Stimulated activated naive CD8-positive, alpha-beta T cell treated with anti-CD3 and anti-CD28 coated beads, Interleukin-15, Interleukin-2, amounts not matched to agents 100 ng/mL and 50 ng/mL, for 24 hours (primary cell): ENCODE measurements at regions not wholly inside any gene's neighbourhood (a gene's known extent, or its start where the extent isn't known, plus 50 kb on each side); places are given as distances from the start of the nearest gene placed in this dataset.
A peak's percentile ranks its signal among the peaks of the same experiment; 100 is the strongest.

Experiments used
- H3K27ac Mint-ChIP-seq: one replicate; pipeline ENCODE4 v1.8.0; 2021; ENCODE audit warnings: mild to moderate bottlenecking, mixed read lengths
- H3K27me3 Mint-ChIP-seq: one replicate; pipeline ENCODE4 v1.8.0; 2021; ENCODE audit warnings: mixed read lengths
- H3K36me3 Mint-ChIP-seq: one replicate; pipeline ENCODE4 v1.8.0; 2021; ENCODE audit warnings: low read depth, mixed read lengths
- H3K4me1 Mint-ChIP-seq: one replicate; pipeline ENCODE4 v1.8.0; 2021; ENCODE audit warnings: low read depth, mixed read lengths
- H3K4me3 Mint-ChIP-seq: one replicate; pipeline ENCODE4 v1.8.0; 2021; ENCODE audit warnings: mild to moderate bottlenecking, mixed read lengths
- H3K9me3 Mint-ChIP-seq: one replicate; pipeline ENCODE4 v1.8.0; 2021; ENCODE audit warnings: mixed read lengths

GRCh38 chr10:63021225-63021624, 111.9 kb upstream of the NRBF2 start:
- Mint-ChIP-seq H3K4me3 (no peak overlapping the region), H3K27me3 (peaks cover 40% of the 10 kb centered on the region), H3K27ac (no peak overlapping the region), H3K9me3 (no peaks in the 10 kb centered on the region), H3K4me1 (no peaks in the 10 kb centered on the region), H3K36me3 (no peaks in the 10 kb centered on the region)

DNA sequence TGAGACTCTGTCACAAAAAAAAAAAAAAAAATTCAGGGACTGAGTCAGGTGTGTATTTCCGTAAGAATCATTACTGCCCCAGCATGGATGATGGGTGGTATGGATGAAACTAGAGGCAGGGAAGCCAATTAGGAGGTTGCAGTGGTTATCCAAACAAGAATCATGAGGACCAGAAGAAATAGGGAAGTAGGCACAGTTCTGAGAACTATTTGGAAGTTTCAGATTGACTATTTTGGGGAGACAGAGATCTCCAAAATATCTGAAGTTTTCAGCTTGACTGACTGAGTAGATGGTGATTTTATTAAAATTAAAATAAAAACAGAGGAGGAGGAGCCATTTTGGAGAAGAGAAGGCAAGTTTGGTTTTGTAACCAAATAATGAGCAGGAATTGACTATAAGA, 119.4 kb upstream of the NRBF2 start:
- Mint-ChIP-seq H3K27me3 (peaks cover 55% of the 10 kb centered on the region), H3K27ac (no peak overlapping the region), H3K4me3 (no peak overlapping the region), H3K36me3 (no peaks in the 10 kb centered on the region), H3K9me3 (no peaks in the 10 kb centered on the region), H3K4me1 (no peaks in the 10 kb centered on the region)

- Mint-ChIP-seq H3K4me1 (no peaks in the 10 kb centered on the region), H3K27me3 (peaks cover 47% of the 10 kb centered on the region), H3K27ac (no peak overlapping the region), H3K36me3 (no peaks in the 10 kb centered on the region), H3K9me3 (no peaks in the 10 kb centered on the region), H3K4me3 (no peak overlapping the region)
Measured at GRCh38 chr10:63012623-63013022, 120.5 kb upstream of the NRBF2 start.

DNA sequence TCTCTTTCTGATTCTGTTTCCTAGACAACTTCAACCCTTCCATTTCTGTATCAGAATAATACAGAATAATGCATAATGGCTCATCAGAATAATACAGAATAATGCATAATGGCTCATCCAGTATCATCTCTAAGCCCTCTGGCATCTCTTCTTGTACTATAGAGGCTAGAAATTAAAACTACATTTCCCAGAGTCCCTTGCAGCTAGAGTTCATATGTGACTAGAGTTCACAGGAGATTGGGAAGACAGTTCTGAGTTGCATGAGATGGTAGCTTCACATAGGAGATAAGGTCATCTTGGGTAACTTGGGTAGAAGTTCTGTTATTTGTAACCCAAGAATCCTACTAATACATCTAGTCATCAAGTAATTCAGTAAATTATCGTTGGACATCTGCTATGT, 122.9 kb upstream of the NRBF2 start:
- Mint-ChIP-seq H3K4me1 (peaks cover 9% of the 10 kb centered on the region), H3K36me3 (no peaks in the 10 kb centered on the region), H3K4me3 (no peak overlapping the region), H3K27me3 (peaks cover 44% of the 10 kb centered on the region), H3K27ac (no peak overlapping the region), H3K9me3 (no peaks in the 10 kb centered on the region)

DNA sequence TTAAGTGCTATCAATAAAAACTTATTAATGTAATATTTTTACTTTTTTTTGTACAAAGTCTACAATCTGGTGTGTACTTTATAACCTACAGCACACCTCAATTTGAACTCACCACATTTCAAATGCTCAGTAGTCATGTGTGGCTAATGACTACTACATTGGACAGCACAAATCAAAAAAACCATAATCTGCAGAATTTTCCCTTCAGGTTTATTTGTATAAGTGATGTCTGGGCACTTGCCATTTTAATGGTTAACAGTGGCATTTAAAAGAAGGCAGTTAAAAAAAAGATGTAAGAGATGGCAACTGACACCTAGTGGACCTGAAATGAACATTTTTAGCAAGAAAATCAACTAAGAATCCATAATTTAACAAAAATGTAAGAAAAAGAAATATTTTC, 124.6 kb upstream of the NRBF2 start:
- H3K27me3 Mint-ChIP-seq, result peaks cover 47% of the 10 kb centered on the region
- peaks cover 16% of the 10 kb centered on the region for H3K4me1 Mint-ChIP-seq
- no peak overlapping the region for H3K27ac Mint-ChIP-seq
- H3K36me3 Mint-ChIP-seq, result no peaks in the 10 kb centered on the region
- H3K4me3 Mint-ChIP-seq, result no peak overlapping the region
- H3K9me3 Mint-ChIP-seq, result no peaks in the 10 kb centered on the region

- no peak overlapping the region for H3K4me3 Mint-ChIP-seq
- no peaks in the 10 kb centered on the region for H3K9me3 Mint-ChIP-seq
Measured at GRCh38 chr10:63007112-63007511, 126.0 kb upstream of the NRBF2 start.

GRCh38 chr10:63005246-63005645, 127.9 kb upstream of the NRBF2 start:
- Mint-ChIP-seq H3K4me1 (peaks cover 16% of the 10 kb centered on the region), H3K27ac (no peak overlapping the region), H3K27me3 (peaks cover 54% of the 10 kb centered on the region), H3K9me3 (no peaks in the 10 kb centered on the region), H3K4me3 (no peak overlapping the region), H3K36me3 (no peaks in the 10 kb centered on the region)

More at GRCh38 chr10:63007112-63007511, 126.0 kb upstream of the NRBF2 start:
- Mint-ChIP-seq H3K4me1 (peaks cover 16% of the 10 kb centered on the region), H3K36me3 (no peaks in the 10 kb centered on the region), H3K27ac (no peak overlapping the region), H3K27me3 (peaks cover 42% of the 10 kb centered on the region)

- H3K27ac Mint-ChIP-seq, result no peak overlapping the region
- peaks cover 50% of the 10 kb centered on the region for H3K27me3 Mint-ChIP-seq
Measured at GRCh38 chr10:63003816-63004453, 129.2 kb upstream of the NRBF2 start.

DNA sequence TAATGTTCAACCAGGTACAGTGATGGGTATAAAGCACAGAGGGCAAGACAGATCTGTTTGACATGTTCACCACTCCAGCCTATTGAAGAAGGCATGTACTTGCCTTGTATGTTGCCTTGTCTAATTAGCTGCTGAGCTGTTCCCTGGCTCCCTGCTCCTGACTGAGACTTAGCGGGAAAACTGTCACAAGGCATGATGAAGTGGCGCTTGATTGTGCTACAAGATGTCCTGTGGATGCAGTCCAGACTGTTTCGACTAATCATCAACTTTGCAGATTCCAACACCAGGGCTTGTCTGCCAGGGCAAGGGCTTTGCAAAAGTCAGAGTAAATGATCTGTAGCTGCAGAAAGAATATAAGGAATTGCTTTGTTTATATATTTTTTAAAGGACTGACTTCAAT, 136.2 kb upstream of the NRBF2 start:
- peaks cover 44% of the 10 kb centered on the region for H3K4me1 Mint-ChIP-seq

More at GRCh38 chr10:63003816-63004453, 129.2 kb upstream of the NRBF2 start:
- Mint-ChIP-seq H3K4me3 (no peak overlapping the region), H3K4me1 (peaks cover 16% of the 10 kb centered on the region), H3K9me3 (no peaks in the 10 kb centered on the region), H3K36me3 (no peaks in the 10 kb centered on the region)

GRCh38 chr10:62996516-62996915, 136.6 kb upstream of the NRBF2 start:
- peak overlapping the region; percentile 65 for H3K27ac Mint-ChIP-seq
- H3K27me3 Mint-ChIP-seq, result peaks cover 30% of the 10 kb centered on the region
- no peaks in the 10 kb centered on the region for H3K36me3 Mint-ChIP-seq
- peaks cover 48% of the 10 kb centered on the region for H3K4me1 Mint-ChIP-seq
- no peak overlapping the region for H3K4me3 Mint-ChIP-seq
- no peaks in the 10 kb centered on the region for H3K9me3 Mint-ChIP-seq

More for the DNA sequence above, 136.2 kb upstream of the NRBF2 start:
- Mint-ChIP-seq H3K9me3 (no peaks in the 10 kb centered on the region), H3K36me3 (no peaks in the 10 kb centered on the region), H3K4me3 (no peak overlapping the region), H3K27ac (no peak overlapping the region), H3K27me3 (peaks cover 34% of the 10 kb centered on the region)

DNA sequence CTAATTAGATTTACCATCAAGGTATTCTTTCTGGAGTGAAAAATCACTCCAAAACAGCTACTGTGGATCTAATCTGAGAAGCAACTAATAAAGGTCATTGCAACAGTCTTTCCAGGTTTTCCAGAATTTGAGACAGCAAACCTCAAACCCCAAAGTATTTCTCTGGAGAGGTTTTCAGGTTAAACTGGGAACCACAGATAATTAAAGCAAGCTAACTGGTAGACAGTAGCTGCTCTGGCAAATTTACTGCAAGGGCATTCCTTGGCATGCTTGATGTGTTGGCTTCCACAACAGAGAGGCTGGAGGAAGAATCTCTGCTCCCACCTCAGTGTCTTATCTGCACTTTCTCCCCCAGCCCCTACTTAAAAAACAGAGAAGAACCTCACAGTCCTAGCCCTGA, 140.0 kb upstream of the NRBF2 start:
- H3K4me3 Mint-ChIP-seq, result peak overlapping the region; percentile 26
- H3K27ac Mint-ChIP-seq, result peak overlapping the region; percentile 31
- H3K27me3 Mint-ChIP-seq, result peaks cover 10% of the 10 kb centered on the region
- H3K36me3 Mint-ChIP-seq, result no peaks in the 10 kb centered on the region
- H3K4me1 Mint-ChIP-seq, result peaks cover 65% of the 10 kb centered on the region
- no peaks in the 10 kb centered on the region for H3K9me3 Mint-ChIP-seq

DNA sequence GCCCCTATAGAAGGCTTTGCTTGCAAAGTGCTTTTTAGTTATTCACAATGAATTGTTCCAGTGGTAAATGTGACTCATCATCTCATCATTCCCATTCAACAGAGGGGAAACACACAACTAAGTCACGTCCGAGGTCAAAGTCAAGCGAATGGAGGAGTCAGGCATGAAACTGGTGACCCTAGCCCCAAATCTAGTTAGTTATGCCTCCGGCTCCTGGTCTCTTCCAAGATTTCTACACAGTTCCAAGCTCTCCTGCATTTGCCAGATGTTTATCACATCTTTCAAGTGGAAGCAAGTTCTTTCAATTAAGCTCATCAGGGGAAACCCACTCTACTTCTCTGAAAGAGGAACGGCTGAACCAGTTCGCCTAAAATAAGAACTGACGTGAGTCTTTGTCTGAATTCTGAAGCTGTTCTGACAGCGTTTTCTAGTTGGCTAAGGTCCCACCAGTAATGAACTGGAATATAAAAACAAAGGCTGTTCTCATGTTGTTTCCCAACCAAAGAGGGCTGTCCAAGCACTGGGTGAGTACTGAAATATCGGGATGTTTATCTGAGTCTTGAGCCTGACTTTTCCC, 140.9 kb upstream of the NRBF2 start:
- Mint-ChIP-seq H3K36me3 (no peaks in the 10 kb centered on the region), H3K27me3 (peaks cover 10% of the 10 kb centered on the region), H3K4me3 (peak overlapping the region; percentile 63), H3K27ac (peak overlapping the region; percentile 89), H3K4me1 (peaks cover 65% of the 10 kb centered on the region), H3K9me3 (no peaks in the 10 kb centered on the region)

DNA sequence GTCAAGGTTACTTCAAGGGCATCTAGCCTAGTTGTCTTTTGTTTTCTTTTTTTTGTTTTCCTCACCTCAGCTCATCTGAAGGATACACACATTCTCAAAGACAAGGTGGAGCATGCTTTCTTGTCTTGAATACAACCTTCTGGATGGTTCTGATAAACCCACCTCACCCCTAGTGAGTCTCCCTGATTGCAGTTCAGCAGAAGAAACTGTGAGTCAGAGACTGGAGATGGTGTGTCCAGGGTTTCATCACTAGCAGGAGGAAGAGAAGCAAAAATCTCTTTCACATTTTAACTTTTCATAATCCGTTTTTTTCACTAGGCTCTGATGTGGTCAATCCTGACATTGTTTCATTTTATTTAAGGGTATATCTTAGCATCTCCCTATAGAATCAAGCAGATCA, 143.0 kb upstream of the NRBF2 start:
- Mint-ChIP-seq H3K27me3 (peaks cover 13% of the 10 kb centered on the region), H3K9me3 (no peaks in the 10 kb centered on the region), H3K27ac (peak overlapping the region; percentile 43), H3K36me3 (no peaks in the 10 kb centered on the region), H3K4me1 (peaks cover 45% of the 10 kb centered on the region), H3K4me3 (no peak overlapping the region)

DNA sequence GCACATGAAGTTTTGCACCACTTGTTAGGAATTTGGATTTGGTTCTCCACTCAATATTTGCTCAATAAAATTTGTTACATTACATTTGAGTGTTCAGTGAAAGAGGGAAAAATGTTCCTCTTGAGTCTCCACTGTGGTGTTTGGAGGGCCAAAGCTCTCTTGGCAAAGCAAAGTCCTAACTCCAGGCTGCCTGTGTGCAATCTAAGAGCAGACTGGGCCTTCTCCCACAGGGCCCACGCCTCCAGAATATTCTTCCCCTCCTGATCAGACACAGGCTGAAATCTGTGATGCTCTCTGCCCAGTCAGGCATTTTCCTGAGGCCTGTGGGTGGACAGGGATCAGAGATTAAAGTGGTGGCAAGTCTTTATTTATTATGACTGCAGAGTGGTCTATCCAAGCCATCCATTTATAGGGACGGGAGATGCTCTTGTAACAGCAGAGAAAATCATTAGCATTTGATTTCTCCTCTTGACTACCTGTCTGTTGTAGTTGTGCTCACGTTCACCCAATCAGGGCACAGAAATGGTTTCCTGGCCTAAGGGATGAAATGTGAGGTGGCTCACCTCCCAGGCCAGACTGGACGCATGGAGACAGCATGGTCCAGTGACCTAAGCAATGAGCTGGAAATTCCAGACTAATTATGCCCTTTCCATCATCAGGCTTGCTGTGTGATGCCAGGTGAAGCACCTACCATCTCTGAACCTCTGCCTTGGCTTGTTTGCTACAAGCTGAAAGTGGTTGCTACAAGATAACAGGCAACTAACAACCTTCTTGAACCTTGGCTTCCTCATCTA, 147.1 kb upstream of the NRBF2 start:
- H3K27me3 Mint-ChIP-seq, result peaks cover 24% of the 10 kb centered on the region
- peaks cover 28% of the 10 kb centered on the region for H3K4me1 Mint-ChIP-seq
- no peaks in the 10 kb centered on the region for H3K36me3 Mint-ChIP-seq
- no peak overlapping the region for H3K4me3 Mint-ChIP-seq
- H3K9me3 Mint-ChIP-seq, result peaks cover 3% of the 10 kb centered on the region
- H3K27ac Mint-ChIP-seq, result no peak overlapping the region

- H3K27me3 Mint-ChIP-seq, result peaks cover 11% of the 10 kb centered on the region
- peak overlapping the region; percentile 8 for H3K4me3 Mint-ChIP-seq
- H3K4me1 Mint-ChIP-seq, result peaks cover 44% of the 10 kb centered on the region
- H3K27ac Mint-ChIP-seq, result peak overlapping the region; percentile 92
- H3K36me3 Mint-ChIP-seq, result no peaks in the 10 kb centered on the region
- peaks cover 7% of the 10 kb centered on the region for H3K9me3 Mint-ChIP-seq
Measured at GRCh38 chr10:62981096-62981495, 152.0 kb upstream of the NRBF2 start.
